HUES6 (cell line): ENCODE measurements at regions not wholly inside any gene's neighbourhood (a gene's known extent, or its start where the extent isn't known, plus 50 kb on each side); places are given as distances from the start of the nearest gene placed in this dataset.

ENCODE experiments used
- H3K27ac ChIP-seq: 2 replicates; pipeline ENCODE4 v1.7.0; 2013; ENCODE audit warnings: low read depth, mild to moderate bottlenecking, low read length, inconsistent platforms
- H3K27me3 ChIP-seq: 2 replicates; pipeline ENCODE4 v1.6.1; 2013; ENCODE audit warnings: low read length; ENCODE audit not compliant: control insufficient read depth, insufficient read depth
- H3K36me3 ChIP-seq: 2 replicates; pipeline ENCODE4 v1.6.1; 2013; ENCODE audit warnings: low read length; ENCODE audit not compliant: control insufficient read depth, insufficient read depth
- H3K4me1 ChIP-seq: 2 replicates; pipeline ENCODE4 v1.6.1; 2013; ENCODE audit warnings: low read length; ENCODE audit not compliant: control insufficient read depth, insufficient read depth
- H3K4me3 ChIP-seq: 2 replicates; pipeline ENCODE4 v1.5.1; 2013; ENCODE audit warnings: low read depth, low read length
- H3K9ac ChIP-seq: one replicate; pipeline ENCODE4 v1.6.1; 2013; ENCODE audit warnings: mild to moderate bottlenecking, low read length
- H3K9me3 ChIP-seq: 2 replicates; pipeline ENCODE4 v1.6.1; 2013; ENCODE audit warnings: low read depth, low read length; ENCODE audit not compliant: control insufficient read depth, insufficient read depth

GRCh38 chr5:93297116-93297515 lies 283.9 kb downstream of the NR2F1-AS1 start:
- no peaks in the 10 kb centered on the region for H3K36me3 ChIP-seq
- no peaks in the 10 kb centered on the region for H3K27me3 ChIP-seq
- peaks cover 15% of the 10 kb centered on the region for H3K4me1 ChIP-seq
- no peak overlapping the region for H3K9ac ChIP-seq
- H3K27ac ChIP-seq, result no peak overlapping the region
- H3K4me3 ChIP-seq, result no peak overlapping the region
- H3K9me3 ChIP-seq, result no peaks in the 10 kb centered on the region

- no peak overlapping the region for H3K9ac ChIP-seq
- H3K27ac ChIP-seq, result no peak overlapping the region
- H3K9me3 ChIP-seq, result no peaks in the 10 kb centered on the region
- H3K4me1 ChIP-seq, result peaks cover 15% of the 10 kb centered on the region
- no peak overlapping the region for H3K4me3 ChIP-seq
- H3K36me3 ChIP-seq, result no peaks in the 10 kb centered on the region
- H3K27me3 ChIP-seq, result no peaks in the 10 kb centered on the region
Measured at GRCh38 chr5:93296338-93296737, 284.7 kb downstream of the NR2F1-AS1 start.

DNA sequence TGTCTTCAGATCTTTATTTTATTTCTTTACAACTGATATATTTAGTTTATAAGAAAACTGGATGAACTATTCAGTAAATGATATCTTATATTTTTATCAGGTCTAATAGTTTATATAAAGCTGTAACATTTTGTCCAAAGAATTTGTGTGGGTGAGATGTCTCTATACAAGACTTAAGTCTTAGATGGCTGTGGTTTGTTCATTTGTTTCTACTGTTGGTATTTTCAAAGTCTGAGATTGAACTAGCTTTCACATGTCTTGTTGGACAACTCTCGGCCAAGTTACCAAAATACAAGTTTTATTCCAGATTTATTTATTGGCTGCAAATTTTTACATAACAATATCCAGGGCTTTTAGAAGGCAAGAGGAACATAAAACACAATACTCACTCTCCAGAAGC lies 286.0 kb downstream of the NR2F1-AS1 start:
- Histone ChIP-seq H3K9ac (no peak overlapping the region), H3K4me3 (no peak overlapping the region), H3K36me3 (no peaks in the 10 kb centered on the region), H3K4me1 (peaks cover 9% of the 10 kb centered on the region), H3K27me3 (no peaks in the 10 kb centered on the region), H3K9me3 (no peaks in the 10 kb centered on the region), H3K27ac (no peak overlapping the region)

GRCh38 chr5:93294199-93294598 lies 286.8 kb downstream of the NR2F1-AS1 start:
- H3K4me3 ChIP-seq, result no peak overlapping the region
- H3K4me1 ChIP-seq, result peaks cover under 1% of the 10 kb centered on the region; the same call in 1 of the 2 replicates
- H3K36me3 ChIP-seq, result no peaks in the 10 kb centered on the region
- no peaks in the 10 kb centered on the region for H3K9me3 ChIP-seq
- H3K27me3 ChIP-seq, result no peaks in the 10 kb centered on the region
- H3K9ac ChIP-seq, result no peak overlapping the region
- H3K27ac ChIP-seq, result no peak overlapping the region

GRCh38 chr5:93289942-93290341 lies 291.1 kb downstream of the NR2F1-AS1 start:
- Histone ChIP-seq H3K9ac (no peak overlapping the region), H3K4me1 (no peaks in the 10 kb centered on the region), H3K9me3 (peaks cover 11% of the 10 kb centered on the region), H3K4me3 (no peak overlapping the region), H3K27ac (no peak overlapping the region), H3K36me3 (no peaks in the 10 kb centered on the region), H3K27me3 (no peaks in the 10 kb centered on the region)

DNA sequence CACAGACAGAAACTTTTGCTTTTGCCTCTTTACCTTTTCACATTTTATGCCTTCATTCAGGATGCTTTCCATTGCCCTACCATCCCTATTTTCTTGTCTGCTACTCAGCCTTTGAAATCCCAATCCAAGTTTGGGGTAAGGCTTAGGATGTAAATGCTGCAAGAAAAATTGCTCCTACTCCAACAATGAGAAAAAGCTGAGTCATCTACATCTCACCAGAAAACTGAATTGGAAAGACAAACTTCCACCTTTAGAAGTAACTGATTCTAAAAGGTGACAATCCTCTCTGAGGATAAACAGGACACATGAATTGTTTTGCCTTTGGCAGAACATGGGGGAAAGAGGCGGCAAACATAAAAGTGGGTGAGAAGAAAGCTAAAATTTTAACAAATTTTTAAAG lies 295.6 kb downstream of the NR2F1-AS1 start:
- Histone ChIP-seq H3K9me3 (peaks cover 11% of the 10 kb centered on the region), H3K36me3 (no peaks in the 10 kb centered on the region), H3K9ac (no peak overlapping the region), H3K27me3 (no peaks in the 10 kb centered on the region), H3K4me1 (no peaks in the 10 kb centered on the region), H3K27ac (no peak overlapping the region), H3K4me3 (no peak overlapping the region)

DNA sequence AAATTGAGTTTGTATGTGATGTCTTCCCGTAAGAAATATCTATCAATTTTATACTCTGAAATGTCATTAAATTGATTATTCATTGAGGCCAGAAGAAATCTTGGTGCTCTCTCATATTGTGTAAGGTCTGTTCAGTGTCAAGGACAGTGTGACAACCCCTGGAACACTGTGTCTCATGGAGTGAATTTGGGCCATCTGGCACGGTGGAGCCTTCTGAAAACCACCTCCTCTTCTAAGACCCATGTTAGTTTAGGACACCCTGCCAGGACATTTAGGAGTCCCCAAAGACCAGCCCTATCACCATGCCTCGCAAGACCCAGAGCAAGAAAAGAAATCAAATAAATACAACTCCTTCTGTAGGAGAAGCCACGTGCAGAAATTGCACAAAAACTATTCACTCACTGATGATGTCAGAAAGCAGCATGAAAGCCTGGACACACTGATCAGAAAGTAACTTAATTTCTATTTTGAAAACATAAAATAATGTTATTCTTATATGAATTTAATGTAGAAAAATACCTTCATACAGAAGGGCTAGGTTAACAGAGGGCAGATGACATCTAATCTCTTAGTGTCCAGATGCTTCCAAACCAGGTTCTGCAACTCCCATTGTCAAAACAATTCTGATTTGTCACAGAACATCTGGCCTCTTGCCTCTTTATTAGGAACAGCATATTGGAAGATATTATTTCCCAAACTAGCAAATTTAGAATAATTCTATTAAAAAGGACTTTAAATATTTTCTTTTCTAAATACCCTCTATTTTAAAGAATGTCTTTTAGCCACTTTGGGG lies 298.8 kb downstream of the NR2F1-AS1 start:
- Histone ChIP-seq H3K9me3 (peaks cover 11% of the 10 kb centered on the region), H3K27me3 (no peaks in the 10 kb centered on the region), H3K4me3 (no peak overlapping the region), H3K36me3 (no peaks in the 10 kb centered on the region), H3K9ac (no peak overlapping the region), H3K27ac (no peak overlapping the region), H3K4me1 (no peaks in the 10 kb centered on the region)

GRCh38 chr5:93280518-93280917 lies 300.5 kb downstream of the NR2F1-AS1 start:
- Histone ChIP-seq H3K9me3 (no peaks in the 10 kb centered on the region), H3K4me1 (no peaks in the 10 kb centered on the region), H3K27ac (no peak overlapping the region), H3K36me3 (no peaks in the 10 kb centered on the region), H3K4me3 (no peak overlapping the region), H3K27me3 (no peaks in the 10 kb centered on the region), H3K9ac (no peak overlapping the region)

- Histone ChIP-seq H3K9me3 (no peaks in the 10 kb centered on the region), H3K4me3 (no peak overlapping the region), H3K27me3 (no peaks in the 10 kb centered on the region), H3K4me1 (peaks cover 1% of the 10 kb centered on the region; the same call in 1 of the 2 replicates), H3K9ac (no peak overlapping the region), H3K27ac (no peak overlapping the region), H3K36me3 (no peaks in the 10 kb centered on the region)
Measured at GRCh38 chr5:93279296-93279963, 301.6 kb downstream of the NR2F1-AS1 start.

DNA sequence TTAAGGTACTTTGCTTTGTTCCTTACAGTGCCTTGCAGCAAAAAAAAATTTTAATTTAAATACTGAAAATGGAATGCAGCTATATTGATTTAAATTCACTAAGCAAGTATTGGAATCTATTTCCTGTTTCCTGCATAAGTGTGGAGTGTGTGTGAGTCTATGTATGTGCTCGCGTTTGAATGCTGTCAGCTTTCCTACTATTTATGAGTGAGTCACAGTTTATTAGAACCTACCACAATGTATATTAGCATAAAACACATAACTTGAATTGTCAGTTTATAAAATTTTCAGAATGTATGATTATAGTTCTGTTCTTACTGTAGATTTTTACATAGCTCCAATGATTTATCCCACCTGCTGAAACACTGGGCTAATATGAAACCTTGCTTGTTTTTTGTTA lies 302.1 kb downstream of the NR2F1-AS1 start:
- Histone ChIP-seq H3K9ac (no peak overlapping the region), H3K4me1 (peaks cover 6% of the 10 kb centered on the region; the same call in 1 of the 2 replicates), H3K27me3 (no peaks in the 10 kb centered on the region), H3K4me3 (no peak overlapping the region), H3K9me3 (no peaks in the 10 kb centered on the region), H3K27ac (no peak overlapping the region), H3K36me3 (no peaks in the 10 kb centered on the region)

- no peaks in the 10 kb centered on the region for H3K27me3 ChIP-seq
- H3K36me3 ChIP-seq, result no peaks in the 10 kb centered on the region
- H3K4me3 ChIP-seq, result no peak overlapping the region
- H3K4me1 ChIP-seq, result peaks cover 6% of the 10 kb centered on the region; the same call in 1 of the 2 replicates
- no peak overlapping the region for H3K9ac ChIP-seq
- H3K9me3 ChIP-seq, result no peaks in the 10 kb centered on the region
- no peak overlapping the region for H3K27ac ChIP-seq
Measured at GRCh38 chr5:93277051-93277450, 304.0 kb downstream of the NR2F1-AS1 start.
